Body of pancreas (tissue), 4 donors: ENCODE measurements at regions not wholly inside any gene's neighbourhood (a gene's known extent, or its start where the extent isn't known, plus 50 kb on each side); places are given as distances from the start of the nearest gene placed in this dataset.

Experiments used
- ATAC-seq: fragments of 150-250 bp; one replicate; pipeline ENCODE4 v1.9.1; 2016
- DNase-seq, 4 donors: peaks; one replicate each; pipeline ENCODE4 v3.0.0-alpha.2; 2019
- H3K27ac ChIP-seq, 4 donors: fragments of 200-600 bp; sonication (generic); 1 replicate in 3 of 4; 2 replicates in 1 of 4; pipeline versions ENCODE4 v1.5.1 to v1.6.1; 2016 to 2019; ENCODE audit warnings: mild to moderate bottlenecking in 1 of 4, mixed read lengths in 1 of 4, moderate library complexity in 1 of 4
- H3K27me3 ChIP-seq, 2 donors: fragments of 200-600 bp; sonication (generic); one replicate each; pipeline ENCODE4 v1.6.0; 2016; ENCODE audit warnings: mild to moderate bottlenecking in 1 of 2
- H3K36me3 ChIP-seq, 2 donors: fragments of 200-600 bp; sonication (generic); replicated peaks in 1 of 2; 2 replicates each; pipeline ENCODE4 v1.5.1; 2016; ENCODE audit warnings: low read depth in 2 of 2; ENCODE audit not compliant: insufficient read depth in 1 of 2
- H3K4me1 ChIP-seq: fragments of 200-600 bp; sonication (generic); one replicate; pipeline ENCODE4 v1.6.0; 2016
- H3K4me3 ChIP-seq, 2 donors: fragments of 200-600 bp; sonication (generic); 1 replicate in 1 of 2; 2 replicates in 1 of 2; pipeline ENCODE4 v1.5.1; 2016 to 2019
- H3K9me3 ChIP-seq, 3 donors: fragments of 200-600 bp; sonication (generic); 1 replicate in 2 of 3; 2 replicates in 1 of 3; pipeline ENCODE4 v1.5.1; 2016
- CTCF ChIP-seq, 7 experiments: fragments of 450-650 bp in 4 of 7; fragments of 200-600 bp in 3 of 7; sonication (generic) in 3 of 7; IDR thresholded peaks; one replicate each; pipeline ENCODE4 v1.5.1; 2016 to 2019; ENCODE audit warnings: antibody characterized with exemption in 7 of 7
- POLR2A ChIP-seq, 3 donors: fragments of 450-650 bp; IDR thresholded peaks; one replicate each; pipeline ENCODE4 v1.6.1; 2016; ENCODE audit warnings: antibody characterized with exemption in 3 of 3, mild to moderate bottlenecking in 2 of 3
- WGBS, 2 donors: methylation state at CpG; one replicate each; pipeline ENCODE4 v1.1.5; 2017; 5-methylcytosine and 5-hydroxymethylcytosine counted together
- intact Hi-C: fragments of 100-400 bp; cut with DNase I; formaldehyde crosslinking; loops from one replicate; pipeline ENCODE4 v1.15.1; 2023

- Histone ChIP-seq H3K36me3 (no peaks in the 10 kb centered on the region), H3K9me3 (no peaks in the 10 kb centered on the region), H3K4me3 (no peak overlapping the region), H3K4me1 (no peaks in the 10 kb centered on the region), H3K27me3 (no peaks in the 10 kb centered on the region), H3K27ac (no peak overlapping the region)
- ATAC-seq (no peak), DNase-seq (no peak)
- TF ChIP-seq CTCF (IDR thresholded peaks at IDR 0.05) (no peak), POLR2A (IDR thresholded peaks at IDR 0.05) (no peak)
- intact Hi-C loops: no loop called here
Measured at GRCh38 chr15:96838081-96838480, 507.6 kb downstream of the NR2F2 start.

DNA sequence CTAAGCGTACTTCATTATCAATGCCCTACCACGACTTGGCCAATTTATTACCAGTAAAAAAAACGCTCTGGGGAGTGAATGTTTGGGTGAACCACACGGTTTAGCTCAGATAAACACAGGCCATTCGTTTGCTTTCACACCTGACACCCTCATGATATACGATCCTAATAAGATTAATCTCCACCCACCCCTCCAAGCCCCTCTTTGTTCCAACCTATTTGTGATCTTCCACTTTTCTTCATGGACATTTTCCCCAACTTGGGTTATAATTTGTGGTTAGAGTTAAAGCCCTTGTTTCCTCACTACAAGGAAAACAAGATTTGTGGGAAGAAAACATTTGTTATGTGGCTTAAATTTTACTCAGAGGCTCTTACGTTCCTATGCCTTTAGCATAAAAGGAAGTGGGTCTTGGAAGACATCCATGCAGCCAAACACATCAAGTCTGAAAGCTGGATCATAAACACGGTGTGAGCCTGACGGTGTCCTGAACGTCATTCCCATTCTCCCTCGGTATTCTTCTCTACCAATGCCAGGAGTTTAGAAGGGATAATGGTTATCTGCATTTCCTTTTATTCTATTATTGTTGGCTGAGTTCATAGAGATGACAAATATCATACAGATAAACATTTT, 518.9 kb downstream of the NR2F2 start:
- Histone ChIP-seq H3K4me1 (no peaks in the 10 kb centered on the region), H3K36me3 (no peaks in the 10 kb centered on the region), H3K4me3 (no peak overlapping the region), H3K9me3 (no peaks in the 10 kb centered on the region), H3K27ac (no peak overlapping the region), H3K27me3 (no peaks in the 10 kb centered on the region)
- 21 to 24% methylated on average over 11 of the region's 11 CpGs for WGBS, 2 donors
- no peak for DNase-seq
- intact Hi-C loops: no loop called here
- TF ChIP-seq CTCF (IDR thresholded peaks at IDR 0.05): no peak
- no peak for TF ChIP-seq POLR2A (IDR thresholded peaks at IDR 0.05)
- ATAC-seq: no peak

- WGBS, 2 donors: 48 to 50% methylated on average over 3 of the region's 3 CpGs
- no peaks in the 10 kb centered on the region for H3K9me3 ChIP-seq
- peak in 1 of 4 donors; percentile 2 for DNase-seq
- no peak overlapping the region for H3K4me3 ChIP-seq
- no peak overlapping the region for H3K27ac ChIP-seq
- H3K4me1 ChIP-seq: no peaks in the 10 kb centered on the region
- H3K27me3 ChIP-seq: no peaks in the 10 kb centered on the region
- intact Hi-C loops: no loop called here
- ATAC-seq: no peak
- TF ChIP-seq POLR2A (IDR thresholded peaks at IDR 0.05): no peak
- TF ChIP-seq CTCF (IDR thresholded peaks at IDR 0.05): no peak
- no peaks in the 10 kb centered on the region for H3K36me3 ChIP-seq
Measured at GRCh38 chr15:96851613-96852012, 521.1 kb downstream of the NR2F2 start.

GRCh38 chr15:96858694-96859093, 528.2 kb downstream of the NR2F2 start:
- Histone ChIP-seq H3K27me3 (no peaks in the 10 kb centered on the region), H3K9me3 (no peaks in the 10 kb centered on the region), H3K4me3 (no peak overlapping the region), H3K36me3 (no peaks in the 10 kb centered on the region), H3K4me1 (no peaks in the 10 kb centered on the region), H3K27ac (no peak overlapping the region)
- DNase-seq: no peak
- ATAC-seq: no peak
- WGBS, 2 donors: 61 to 68% methylated on average over 9 of the region's 9 CpGs
- intact Hi-C loops: no loop called here
- no peak for TF ChIP-seq CTCF (IDR thresholded peaks at IDR 0.05)
- TF ChIP-seq POLR2A (IDR thresholded peaks at IDR 0.05): no peak

GRCh38 chr15:96860741-96861140, 530.2 kb downstream of the NR2F2 start:
- H3K9me3 ChIP-seq: no peaks in the 10 kb centered on the region
- DNase-seq (no peak), ATAC-seq (no peak)
- H3K36me3 ChIP-seq: no peaks in the 10 kb centered on the region
- no peaks in the 10 kb centered on the region for H3K27me3 ChIP-seq
- H3K27ac ChIP-seq: no peak overlapping the region
- H3K4me3 ChIP-seq: no peak overlapping the region
- WGBS, 2 donors: 32 to 35% methylated on average over 4 of the region's 4 CpGs
- no peaks in the 10 kb centered on the region for H3K4me1 ChIP-seq
- intact Hi-C loops: no loop called here
- no peak for TF ChIP-seq POLR2A (IDR thresholded peaks at IDR 0.05)
- TF ChIP-seq CTCF (IDR thresholded peaks at IDR 0.05): no peak
